HUES6 (cell line): ENCODE measurements at regions not wholly inside any gene's neighbourhood (a gene's known extent, or its start where the extent isn't known, plus 50 kb on each side); places are given as distances from the start of the nearest gene placed in this dataset.

Experiments used
- H3K27ac ChIP-seq: 2 replicates; pipeline ENCODE4 v1.7.0; 2013; ENCODE audit warnings: low read depth, mild to moderate bottlenecking, low read length, inconsistent platforms
- H3K27me3 ChIP-seq: 2 replicates; pipeline ENCODE4 v1.6.1; 2013; ENCODE audit warnings: low read length; ENCODE audit not compliant: control insufficient read depth, insufficient read depth
- H3K36me3 ChIP-seq: 2 replicates; pipeline ENCODE4 v1.6.1; 2013; ENCODE audit warnings: low read length; ENCODE audit not compliant: control insufficient read depth, insufficient read depth
- H3K4me1 ChIP-seq: 2 replicates; pipeline ENCODE4 v1.6.1; 2013; ENCODE audit warnings: low read length; ENCODE audit not compliant: control insufficient read depth, insufficient read depth
- H3K4me3 ChIP-seq: 2 replicates; pipeline ENCODE4 v1.5.1; 2013; ENCODE audit warnings: low read depth, low read length
- H3K9ac ChIP-seq: one replicate; pipeline ENCODE4 v1.6.1; 2013; ENCODE audit warnings: mild to moderate bottlenecking, low read length
- H3K9me3 ChIP-seq: 2 replicates; pipeline ENCODE4 v1.6.1; 2013; ENCODE audit warnings: low read depth, low read length; ENCODE audit not compliant: control insufficient read depth, insufficient read depth

GRCh38 chr12:114984634-114985061, 300.7 kb upstream of the TBX3 start:
- Histone ChIP-seq H3K27ac (no peak overlapping the region), H3K36me3 (no peaks in the 10 kb centered on the region), H3K27me3 (peaks cover 5% of the 10 kb centered on the region; the same call in 1 of the 2 replicates), H3K4me3 (no peak overlapping the region), H3K9ac (no peak overlapping the region), H3K9me3 (no peaks in the 10 kb centered on the region), H3K4me1 (no peaks in the 10 kb centered on the region)

GRCh38 chr12:114982760-114983159, 298.8 kb upstream of the TBX3 start:
- no peak overlapping the region for H3K9ac ChIP-seq
- no peak overlapping the region for H3K4me3 ChIP-seq
- no peaks in the 10 kb centered on the region for H3K4me1 ChIP-seq
- H3K9me3 ChIP-seq, result no peaks in the 10 kb centered on the region
- no peaks in the 10 kb centered on the region for H3K36me3 ChIP-seq
- H3K27me3 ChIP-seq, result peaks cover 5% of the 10 kb centered on the region; the same call in 1 of the 2 replicates
- H3K27ac ChIP-seq, result no peak overlapping the region

GRCh38 chr12:114981036-114981435, 297.1 kb upstream of the TBX3 start:
- no peaks in the 10 kb centered on the region for H3K4me1 ChIP-seq
- no peak overlapping the region for H3K4me3 ChIP-seq
- no peaks in the 10 kb centered on the region for H3K36me3 ChIP-seq
- H3K9ac ChIP-seq, result no peak overlapping the region
- no peaks in the 10 kb centered on the region for H3K27me3 ChIP-seq
- no peaks in the 10 kb centered on the region for H3K9me3 ChIP-seq
- H3K27ac ChIP-seq, result no peak overlapping the region

- H3K36me3 ChIP-seq, result no peaks in the 10 kb centered on the region
- H3K4me3 ChIP-seq, result no peak overlapping the region
- no peaks in the 10 kb centered on the region for H3K4me1 ChIP-seq
- H3K9me3 ChIP-seq, result no peaks in the 10 kb centered on the region
- H3K27ac ChIP-seq, result no peak overlapping the region
- no peak overlapping the region for H3K9ac ChIP-seq
- H3K27me3 ChIP-seq, result no peaks in the 10 kb centered on the region
Observed at GRCh38 chr12:114976959-114977358, 293.0 kb upstream of the TBX3 start.

- Histone ChIP-seq H3K4me1 (no peaks in the 10 kb centered on the region), H3K9me3 (no peaks in the 10 kb centered on the region), H3K4me3 (no peak overlapping the region), H3K36me3 (no peaks in the 10 kb centered on the region), H3K9ac (no peak overlapping the region), H3K27ac (no peak overlapping the region), H3K27me3 (no peaks in the 10 kb centered on the region)
Observed at GRCh38 chr12:114976372-114976771, 292.4 kb upstream of the TBX3 start.

- H3K27ac ChIP-seq, result no peak overlapping the region
- no peaks in the 10 kb centered on the region for H3K27me3 ChIP-seq
- no peaks in the 10 kb centered on the region for H3K9me3 ChIP-seq
- H3K36me3 ChIP-seq, result no peaks in the 10 kb centered on the region
- no peaks in the 10 kb centered on the region for H3K4me1 ChIP-seq
- H3K9ac ChIP-seq, result no peak overlapping the region
- H3K4me3 ChIP-seq, result no peak overlapping the region
Observed at GRCh38 chr12:114975640-114976310, 291.8 kb upstream of the TBX3 start.

- no peaks in the 10 kb centered on the region for H3K27me3 ChIP-seq
- H3K4me3 ChIP-seq, result no peak overlapping the region
- no peaks in the 10 kb centered on the region for H3K36me3 ChIP-seq
Observed at GRCh38 chr12:114974826-114975639, 291.1 kb upstream of the TBX3 start.

GRCh38 chr12:114974333-114974732, 290.4 kb upstream of the TBX3 start:
- Histone ChIP-seq H3K9ac (no peak overlapping the region), H3K36me3 (no peaks in the 10 kb centered on the region), H3K4me3 (no peak overlapping the region), H3K27me3 (no peaks in the 10 kb centered on the region), H3K4me1 (no peaks in the 10 kb centered on the region), H3K9me3 (no peaks in the 10 kb centered on the region), H3K27ac (no peak overlapping the region)

More at GRCh38 chr12:114974826-114975639, 291.1 kb upstream of the TBX3 start:
- Histone ChIP-seq H3K4me1 (no peaks in the 10 kb centered on the region), H3K27ac (no peak overlapping the region), H3K9ac (no peak overlapping the region), H3K9me3 (no peaks in the 10 kb centered on the region)

GRCh38 chr12:114968727-114969126, 284.8 kb upstream of the TBX3 start:
- Histone ChIP-seq H3K36me3 (no peaks in the 10 kb centered on the region), H3K9me3 (no peaks in the 10 kb centered on the region), H3K27me3 (no peaks in the 10 kb centered on the region), H3K27ac (no peak overlapping the region), H3K4me1 (no peaks in the 10 kb centered on the region), H3K9ac (no peak overlapping the region), H3K4me3 (no peak overlapping the region)

- Histone ChIP-seq H3K27ac (no peak overlapping the region), H3K27me3 (no peaks in the 10 kb centered on the region), H3K9ac (no peak overlapping the region), H3K4me1 (no peaks in the 10 kb centered on the region), H3K36me3 (no peaks in the 10 kb centered on the region), H3K4me3 (no peak overlapping the region), H3K9me3 (no peaks in the 10 kb centered on the region)
Observed at GRCh38 chr12:114967151-114967550, 283.2 kb upstream of the TBX3 start.

GRCh38 chr12:114964841-114965240, 280.9 kb upstream of the TBX3 start:
- no peaks in the 10 kb centered on the region for H3K27me3 ChIP-seq
- H3K4me1 ChIP-seq, result no peaks in the 10 kb centered on the region
- no peak overlapping the region for H3K9ac ChIP-seq
- no peaks in the 10 kb centered on the region for H3K9me3 ChIP-seq
- H3K36me3 ChIP-seq, result no peaks in the 10 kb centered on the region
- H3K4me3 ChIP-seq, result no peak overlapping the region
- no peak overlapping the region for H3K27ac ChIP-seq
